HAP-1 (cell line): ENCODE measurements at regions not wholly inside any gene's neighbourhood (a gene's known extent, or its start where the extent isn't known, plus 50 kb on each side); places are given as distances from the start of the nearest gene placed in this dataset.

Experiments used
- DNase-seq, 2 experiments: peaks; one replicate each; pipeline ENCODE4 v3.0.0-alpha.2; 2016 to 2020; ENCODE audit warnings: low spot score in 2 of 2
- H3K27me3 ChIP-seq: fragments of 250-450 bp; sonication (Bioruptor Pico); 2 replicates; pipeline ENCODE4 v1.5.1; 2020; ENCODE audit warnings: low read depth, mild to moderate bottlenecking, moderate library complexity
- H3K36me3 ChIP-seq: fragments of 250-450 bp; sonication (Bioruptor Pico); replicated peaks from 2 replicates; pipeline ENCODE4 v1.5.1; 2020; ENCODE audit warnings: mild to moderate bottlenecking
- H3K4me1 ChIP-seq: fragments of 250-450 bp; sonication (Bioruptor Pico); 2 replicates; pipeline ENCODE4 v1.5.1; 2020; ENCODE audit warnings: mild to moderate bottlenecking
- H3K4me3 ChIP-seq: fragments of 250-450 bp; sonication (Bioruptor Pico); 2 replicates; pipeline ENCODE4 v1.5.1; 2020; ENCODE audit warnings: mild to moderate bottlenecking, moderate library complexity
- H3K9me3 ChIP-seq: fragments of 250-450 bp; sonication (Bioruptor Pico); 2 replicates; pipeline ENCODE4 v1.5.1; 2020; ENCODE audit warnings: mild to moderate bottlenecking, moderate library complexity
- in situ Hi-C: fragments of 300-500 bp; cut with MboI; formaldehyde crosslinking; loops from 3 replicates; pipeline ENCODE4 v1.14.3; 2020; ENCODE audit warnings: low sequenced_read_pairs, inconsistent platforms, mixed read lengths

DNA sequence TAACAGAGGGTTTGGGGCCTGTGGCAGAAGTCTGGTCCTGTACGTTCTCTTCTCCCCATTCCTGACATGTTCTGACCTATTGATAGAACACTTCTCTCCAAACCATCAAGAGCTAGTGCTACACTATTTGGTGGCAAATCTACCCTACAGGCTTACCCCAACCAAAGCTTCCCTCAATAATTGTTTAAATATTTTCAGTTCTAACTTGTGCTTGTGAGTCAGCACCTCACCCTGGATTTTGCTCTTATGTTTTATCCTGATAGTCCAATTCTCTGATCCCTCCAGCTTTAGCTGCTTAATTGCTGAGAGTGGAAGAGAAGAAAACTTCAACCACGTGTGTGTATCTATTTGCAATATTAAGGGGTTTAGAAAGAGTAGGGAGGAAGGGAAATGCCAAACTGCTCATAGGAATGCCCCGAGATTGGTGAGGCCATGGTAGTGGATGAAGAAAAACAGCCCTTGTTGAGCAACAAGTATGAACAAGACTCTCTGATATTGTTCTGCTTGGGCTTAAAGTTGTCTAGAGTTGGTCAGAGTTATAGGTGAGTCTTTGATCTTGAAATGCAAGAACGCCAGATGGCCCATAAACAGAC is 67.8 kb upstream of the PARD3B start:
- DNase-seq = no peak
- in situ Hi-C loops = no loop called here

DNA sequence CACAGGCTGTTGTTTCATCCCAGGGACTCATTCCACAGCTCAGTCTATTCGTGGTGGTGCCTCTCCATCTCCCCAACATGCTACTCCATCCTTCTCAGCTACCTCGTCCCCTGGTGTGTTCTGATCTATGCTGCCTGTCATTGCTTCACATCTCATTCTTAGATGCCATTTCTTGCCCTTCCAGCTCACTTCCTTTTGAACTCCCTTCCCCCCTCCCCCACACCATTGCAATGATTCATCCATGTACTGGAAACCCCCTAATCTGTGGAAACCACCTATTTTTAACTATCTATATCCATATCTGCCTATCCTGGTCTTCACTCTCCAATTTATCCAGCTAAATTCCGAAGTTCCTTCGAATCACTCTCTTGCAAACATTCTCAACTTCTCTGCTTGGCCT is 65.7 kb upstream of the PARD3B start:
- Histone ChIP-seq H3K36me3 (no peaks in the 10 kb centered on the region), H3K27me3 (no peaks in the 10 kb centered on the region; the same call in none of the 2 replicates), H3K9me3 (no peaks in the 10 kb centered on the region), H3K4me3 (no peak overlapping the region), H3K4me1 (no peaks in the 10 kb centered on the region)
- in situ Hi-C loops = no loop called here
- no peak for DNase-seq

More for the DNA sequence above, 67.8 kb upstream of the PARD3B start:
- no peaks in the 10 kb centered on the region for H3K36me3 ChIP-seq
- no peaks in the 10 kb centered on the region for H3K4me1 ChIP-seq
- no peaks in the 10 kb centered on the region for H3K9me3 ChIP-seq
- H3K4me3 ChIP-seq = no peak overlapping the region
- H3K27me3 ChIP-seq = no peaks in the 10 kb centered on the region; the same call in none of the 2 replicates

DNA sequence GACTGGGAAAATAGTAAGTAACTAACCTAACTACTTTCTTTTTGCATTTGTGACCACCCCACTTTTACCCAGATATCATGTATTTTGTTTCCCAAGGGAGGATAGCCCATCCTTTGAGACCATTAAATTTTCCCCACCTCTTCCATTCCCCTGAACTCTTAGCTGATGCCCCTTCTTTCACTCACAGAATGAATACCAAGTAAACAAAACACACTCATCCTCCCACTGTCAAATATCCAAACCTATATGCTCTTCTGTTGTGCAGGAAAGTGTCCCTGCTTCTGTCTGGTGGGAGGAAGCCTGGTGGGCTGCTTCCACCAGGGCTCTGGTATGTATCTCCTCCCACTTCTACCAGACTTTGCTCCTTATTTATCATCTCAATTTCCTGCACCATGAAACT is 64.6 kb upstream of the PARD3B start:
- in situ Hi-C loops = no loop called here
- DNase-seq = no peak

DNA sequence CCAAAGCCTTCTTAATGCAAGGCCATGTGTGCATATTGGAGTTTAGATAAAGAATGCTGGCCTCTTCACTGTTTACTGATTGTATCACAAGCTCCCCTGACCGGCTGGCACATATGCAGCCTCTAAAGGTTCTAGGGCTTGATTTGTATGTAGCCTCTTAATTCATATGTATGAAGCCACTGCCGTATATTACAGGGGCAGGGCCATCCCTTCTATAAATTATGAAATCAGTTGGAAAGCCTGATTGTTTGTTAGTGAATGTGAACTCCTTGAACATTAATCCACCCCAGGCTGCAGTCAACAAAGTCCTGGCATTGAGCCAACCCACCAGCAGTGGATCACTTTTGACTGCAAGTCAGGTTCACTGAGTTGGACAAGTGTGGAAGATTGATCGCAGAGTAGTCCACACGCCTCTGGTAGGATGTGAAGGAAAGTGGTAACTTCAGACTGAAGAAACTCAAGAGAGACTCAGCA is 61.6 kb upstream of the PARD3B start:
- no peak overlapping the region for H3K4me3 ChIP-seq
- H3K4me1 ChIP-seq = peaks cover 5% of the 10 kb centered on the region; the same call in 1 of the 2 replicates
- no peaks in the 10 kb centered on the region for H3K9me3 ChIP-seq
- no peaks in the 10 kb centered on the region for H3K36me3 ChIP-seq
- DNase-seq = peak in 1 of 2 experiments; percentile 18
- in situ Hi-C loops = no loop called here
- H3K27me3 ChIP-seq = no peaks in the 10 kb centered on the region

More for the DNA sequence above, 64.6 kb upstream of the PARD3B start:
- no peaks in the 10 kb centered on the region; the same call in none of the 2 replicates for H3K27me3 ChIP-seq
- no peak overlapping the region for H3K4me3 ChIP-seq
- no peaks in the 10 kb centered on the region for H3K9me3 ChIP-seq
- H3K4me1 ChIP-seq = no peaks in the 10 kb centered on the region
- no peaks in the 10 kb centered on the region for H3K36me3 ChIP-seq

DNA sequence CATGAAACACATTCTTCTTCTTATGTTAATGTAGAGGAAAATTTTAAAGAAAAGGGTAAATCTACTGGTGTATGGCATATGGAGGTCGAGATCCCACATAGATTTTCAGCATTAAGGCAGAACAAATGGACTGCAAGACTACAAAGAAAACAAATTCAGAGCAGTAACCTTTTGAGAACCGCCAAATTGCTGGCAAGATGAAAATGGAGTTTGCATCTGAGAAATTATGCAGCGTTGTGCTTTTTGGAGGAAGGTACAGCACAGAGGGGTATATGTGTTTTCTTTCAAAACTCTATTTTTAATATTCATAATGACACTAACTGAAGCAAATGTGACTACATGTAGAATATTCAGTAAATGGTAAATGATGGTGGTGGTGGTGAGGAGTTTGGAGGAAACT is 59.0 kb upstream of the PARD3B start:
- Histone ChIP-seq H3K27me3 (peaks cover 7% of the 10 kb centered on the region; the same call in 1 of the 2 replicates), H3K4me3 (no peak overlapping the region), H3K4me1 (peaks cover 5% of the 10 kb centered on the region; the same call in 1 of the 2 replicates), H3K36me3 (no peaks in the 10 kb centered on the region), H3K9me3 (no peaks in the 10 kb centered on the region)
- DNase-seq = no peak
- in situ Hi-C loops = no loop called here

DNA sequence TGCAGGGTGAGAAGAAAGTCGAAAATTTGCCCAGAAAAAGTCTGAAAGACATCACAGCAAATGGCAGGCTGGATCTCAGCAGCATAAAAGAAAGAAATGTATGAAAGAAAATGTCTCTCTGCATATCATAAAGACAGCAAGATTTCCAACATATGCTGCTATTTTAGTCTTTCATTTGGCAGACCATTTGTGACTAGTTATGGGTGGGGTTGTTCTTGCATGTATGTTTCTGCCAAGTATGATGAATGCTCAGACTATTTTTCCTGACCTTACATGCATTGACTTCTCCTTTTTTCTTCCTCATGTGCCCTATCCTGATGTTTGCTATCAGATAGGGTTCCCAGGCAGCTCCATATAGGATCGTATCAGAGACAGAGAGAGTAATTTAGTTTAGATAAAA is 58.5 kb upstream of the PARD3B start:
- Histone ChIP-seq H3K27me3 (peaks cover 7% of the 10 kb centered on the region; the same call in 1 of the 2 replicates), H3K4me1 (peaks cover 5% of the 10 kb centered on the region; the same call in 1 of the 2 replicates), H3K36me3 (no peaks in the 10 kb centered on the region), H3K4me3 (no peak overlapping the region), H3K9me3 (no peaks in the 10 kb centered on the region)
- in situ Hi-C loops = no loop called here
- DNase-seq = no peak

DNA sequence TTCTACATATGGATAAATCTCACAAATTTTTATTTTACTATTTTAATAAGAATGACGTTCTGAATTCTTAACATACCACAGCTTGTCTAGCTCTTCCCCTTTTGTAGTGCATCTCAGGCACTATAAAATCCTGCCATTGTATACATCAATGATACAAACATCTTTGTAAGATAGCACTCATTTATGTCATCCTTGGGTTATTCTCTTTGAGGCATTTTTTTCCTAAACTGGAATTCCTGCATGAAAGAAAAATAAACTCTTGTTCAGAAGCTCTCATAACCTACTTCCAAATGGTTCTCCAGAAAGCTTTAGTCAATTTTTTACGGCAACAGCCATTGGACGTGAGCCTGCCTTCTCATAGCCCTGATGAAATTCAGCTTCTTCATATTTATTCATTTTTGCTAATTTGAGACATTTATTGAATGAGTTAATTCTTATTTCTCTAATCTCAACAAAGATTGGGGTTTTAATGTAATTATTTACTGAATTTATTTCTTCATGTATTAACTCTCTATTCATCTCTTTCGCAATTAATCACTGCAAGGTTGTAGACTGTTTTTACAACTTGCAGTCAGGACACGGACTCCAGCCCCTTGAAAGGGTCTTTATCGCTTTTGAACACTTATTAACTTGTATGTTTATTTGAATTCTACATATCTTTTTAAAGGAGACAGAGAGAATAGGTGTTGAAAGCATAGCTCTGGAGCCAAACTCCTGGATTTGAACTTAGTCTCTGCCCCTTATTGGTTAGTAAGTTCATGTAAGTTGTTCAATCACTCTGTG is 57.6 kb upstream of the PARD3B start:
- H3K4me1 ChIP-seq = peaks cover 5% of the 10 kb centered on the region; the same call in 1 of the 2 replicates
- H3K4me3 ChIP-seq = no peak overlapping the region
- DNase-seq = no peak
- in situ Hi-C loops = no loop called here
- H3K9me3 ChIP-seq = no peaks in the 10 kb centered on the region
- H3K27me3 ChIP-seq = peaks cover 7% of the 10 kb centered on the region; the same call in 1 of the 2 replicates
- H3K36me3 ChIP-seq = no peaks in the 10 kb centered on the region

DNA sequence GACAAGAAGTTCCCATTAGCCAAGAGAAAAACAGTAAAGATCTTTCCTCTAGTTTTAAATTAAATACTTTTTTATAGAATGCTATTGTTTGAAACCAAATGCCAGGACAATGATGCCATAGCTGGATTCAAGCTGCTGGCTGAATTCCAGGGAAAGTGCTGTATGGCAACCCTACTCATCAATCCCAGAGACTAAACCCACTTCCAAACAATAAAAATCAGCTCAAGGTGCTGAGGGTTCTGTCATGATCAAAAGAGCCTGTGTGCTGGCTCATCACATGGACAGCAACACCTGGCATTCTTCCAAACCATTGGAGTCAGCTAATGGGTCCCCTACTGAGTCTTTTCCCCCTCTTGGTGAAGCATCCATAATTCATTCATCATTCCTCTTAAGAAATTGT is 53.7 kb upstream of the PARD3B start:
- peaks cover 7% of the 10 kb centered on the region; the same call in 1 of the 2 replicates for H3K27me3 ChIP-seq
- in situ Hi-C loops = no loop called here
- peaks cover 5% of the 10 kb centered on the region; the same call in 1 of the 2 replicates for H3K4me1 ChIP-seq
- H3K36me3 ChIP-seq = no peaks in the 10 kb centered on the region
- H3K9me3 ChIP-seq = no peaks in the 10 kb centered on the region
- H3K4me3 ChIP-seq = no peak overlapping the region
- no peak for DNase-seq

DNA sequence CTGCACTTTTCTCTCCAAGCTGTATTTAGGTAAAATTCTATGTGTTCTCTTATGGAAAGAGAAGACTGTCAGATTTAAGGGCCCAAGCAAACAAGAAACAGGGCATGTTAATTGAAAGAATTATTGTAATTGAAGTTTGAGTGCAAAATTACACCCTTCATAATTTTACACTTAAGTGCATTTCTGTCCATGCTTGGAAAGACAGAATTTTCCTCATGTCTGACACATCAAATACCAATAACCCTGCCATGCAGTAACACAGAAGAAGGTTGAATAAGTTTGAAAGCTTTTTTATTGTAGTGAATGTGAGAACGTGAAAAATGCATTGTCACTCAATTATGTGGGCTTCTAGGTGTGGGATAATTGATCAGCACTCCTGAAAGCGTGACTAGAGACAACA is 52.9 kb upstream of the PARD3B start:
- in situ Hi-C loops = no loop called here
- H3K4me3 ChIP-seq = no peak overlapping the region
- no peak for DNase-seq
- peaks cover 3% of the 10 kb centered on the region; the same call in 1 of the 2 replicates for H3K4me1 ChIP-seq
- peaks cover 7% of the 10 kb centered on the region; the same call in 1 of the 2 replicates for H3K27me3 ChIP-seq
- H3K9me3 ChIP-seq = no peaks in the 10 kb centered on the region
- H3K36me3 ChIP-seq = no peaks in the 10 kb centered on the region

DNA sequence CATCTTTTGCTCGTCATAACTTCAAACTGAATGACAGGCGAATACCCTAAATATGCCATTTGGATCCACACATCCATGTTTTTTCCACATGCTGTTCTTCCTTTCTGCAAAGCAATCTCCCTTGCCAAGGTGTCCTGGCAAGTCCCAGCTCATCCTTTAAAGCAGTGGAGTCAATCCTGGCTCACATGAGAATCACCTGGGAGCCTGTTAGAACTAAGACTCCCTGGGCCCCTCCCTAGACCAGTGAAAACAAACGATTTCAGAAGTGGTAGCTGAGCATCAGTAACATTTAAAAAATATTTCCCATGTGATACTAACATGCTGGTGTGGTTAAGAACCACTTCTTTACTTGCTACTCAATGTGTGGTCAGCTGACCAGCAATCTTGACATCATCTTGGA is 50.6 kb upstream of the PARD3B start:
- Histone ChIP-seq H3K36me3 (no peaks in the 10 kb centered on the region), H3K9me3 (no peaks in the 10 kb centered on the region), H3K4me1 (no peaks in the 10 kb centered on the region), H3K27me3 (0 out of 2 replicates have a peak, but pooled peaks cover 3% of the 10 kb centered on the region), H3K4me3 (no peak overlapping the region)
- in situ Hi-C loops = no loop called here
- no peak for DNase-seq

DNA sequence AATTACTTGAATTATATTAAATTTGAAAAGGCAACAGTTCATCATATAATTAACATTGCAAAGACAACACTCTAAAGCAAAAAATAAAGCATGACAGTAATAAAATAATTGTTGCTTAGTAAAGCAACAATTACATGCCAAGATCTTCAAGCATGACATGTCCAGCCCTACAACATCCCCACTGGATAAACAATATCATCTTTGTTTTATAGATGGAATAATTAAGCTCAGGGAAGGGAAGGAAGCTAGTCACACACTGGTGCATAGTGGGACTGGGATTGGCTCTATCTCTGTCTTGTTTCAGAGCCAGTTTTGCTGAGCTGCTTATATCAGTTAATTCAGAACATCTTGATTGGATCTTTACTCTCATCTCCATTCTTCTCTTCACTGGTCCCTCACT is 49.9 kb upstream of the PARD3B start:
- Histone ChIP-seq H3K9me3 (no peaks in the 10 kb centered on the region), H3K4me3 (no peak overlapping the region)
- in situ Hi-C loops = no loop called here

More for the DNA sequence above, 49.9 kb upstream of the PARD3B start:
- Histone ChIP-seq H3K36me3 (no peaks in the 10 kb centered on the region), H3K27me3 (0 out of 2 replicates have a peak, but pooled peaks cover 3% of the 10 kb centered on the region), H3K4me1 (no peaks in the 10 kb centered on the region)
- DNase-seq = no peak
